PC-9 (cell line): ENCODE measurements at regions not wholly inside any gene's neighbourhood (a gene's known extent, or its start where the extent isn't known, plus 50 kb on each side); places are given as distances from the start of the nearest gene placed in this dataset.

Experiments
- CTCF ChIP-seq: fragments of 200-600 bp; sonication (generic); conservative IDR thresholded peaks from 2 replicates; pipeline ENCODE4 v1.6.1; 2017; ENCODE audit warnings: mixed run types, antibody characterized with exemption, mild to moderate bottlenecking, moderate library complexity
- EZH2 ChIP-seq: fragments of 200-600 bp; sonication (generic); IDR thresholded peaks from 2 replicates; pipeline ENCODE4 v1.8.0; 2017; ENCODE audit warnings: antibody characterized with exemption, low read depth

- no peak for TF ChIP-seq CTCF
- no peak for TF ChIP-seq EZH2
Measured at GRCh38 chr5:90334741-90335140, 74.8 kb downstream of the CETN3 start.
